RPMI8226 (cell line): ENCODE measurements at regions not wholly inside any gene's neighbourhood (a gene's known extent, or its start where the extent isn't known, plus 50 kb on each side); places are given as distances from the start of the nearest gene placed in this dataset.
"Not testable (repeated sequence)": the region's sequence is repeated elsewhere in the genome, so short reads cannot be mapped to it uniquely, and the experiment has no call there.

Experiments used
- DNase-seq: peaks from one replicate; pipeline ENCODE4 v3.0.0-alpha.2; 2015

GRCh38 chr3:76212679-76213078, 427.3 kb upstream of the ZNF717 start:
- DNase-seq: no peak

GRCh38 chr3:76222201-76222600, 436.9 kb upstream of the ZNF717 start:
- DNase-seq: no peak

- no peak for DNase-seq
Measured at GRCh38 chr3:76231258-76231657, 445.9 kb upstream of the ZNF717 start.

- DNase-seq: no peak
Measured at GRCh38 chr3:76242886-76243753, 457.8 kb upstream of the ZNF717 start.

GRCh38 chr3:76245073-76245472, 459.7 kb upstream of the ZNF717 start:
- no peak for DNase-seq

- no peak for DNase-seq
Measured at GRCh38 chr3:76245622-76246021, 460.3 kb upstream of the ZNF717 start.

GRCh38 chr3:76264496-76264895, 479.1 kb upstream of the ZNF717 start:
- DNase-seq: no peak

GRCh38 chr3:76264911-76265310, 479.6 kb upstream of the ZNF717 start:
- no peak for DNase-seq

GRCh38 chr3:76266511-76266910, 481.2 kb upstream of the ZNF717 start:
- no peak for DNase-seq

GRCh38 chr3:76267851-76268380, 482.6 kb upstream of the ZNF717 start:
- no peak for DNase-seq

GRCh38 chr3:76293856-76294255, 508.5 kb upstream of the ZNF717 start:
- no peak for DNase-seq

GRCh38 chr3:76300746-76301145, 515.4 kb upstream of the ZNF717 start:
- no peak for DNase-seq

GRCh38 chr3:76307556-76307955, 522.2 kb upstream of the ZNF717 start:
- no peak for DNase-seq

GRCh38 chr3:76308541-76308940, 523.2 kb upstream of the ZNF717 start:
- no peak for DNase-seq

GRCh38 chr3:76310089-76310488, 524.7 kb upstream of the ZNF717 start:
- no peak for DNase-seq

GRCh38 chr3:76310667-76311066, 525.3 kb upstream of the ZNF717 start:
- no peak for DNase-seq

GRCh38 chr3:76311941-76312340, 526.6 kb upstream of the ZNF717 start:
- no peak for DNase-seq

GRCh38 chr3:76315906-76316305, 530.6 kb upstream of the ZNF717 start:
- DNase-seq: not testable (repeated sequence)

- DNase-seq: no peak
Measured at GRCh38 chr3:76321614-76322013, 536.3 kb upstream of the ZNF717 start.

GRCh38 chr3:76324101-76324500, 538.8 kb upstream of the ZNF717 start:
- DNase-seq: no peak

- no peak for DNase-seq
Measured at GRCh38 chr3:76345878-76346277, 560.5 kb upstream of the ZNF717 start.

GRCh38 chr3:76346690-76347089, 561.3 kb upstream of the ZNF717 start:
- DNase-seq: no peak

- DNase-seq: no peak
Measured at GRCh38 chr3:76349715-76350480, 564.5 kb upstream of the ZNF717 start.

GRCh38 chr3:76352051-76352450, 566.7 kb upstream of the ZNF717 start:
- DNase-seq: no peak
